GM12878 (cell line): ENCODE measurements at regions not wholly inside any gene's neighbourhood (a gene's known extent, or its start where the extent isn't known, plus 50 kb on each side); places are given as distances from the start of the nearest gene placed in this dataset.

Experiments used
- ATAC-seq: fragments of 200-7000 bp; cut with Tn5 transposase; 3 replicates; pipeline ENCODE4 v1.9.1; 2020; ENCODE audit warnings: mild to moderate bottlenecking, moderate library complexity
- BruUV-seq: library from RNA; stranded (reverse); fragments of 400-500 nt; replicated peaks from 2 replicates; lab custom pipeline; 2021; lab: Mats Ljungman, UMichigan
- CTCF ChIA-PET: fragments of 300-600 bp; sonication (Branson Sonifier 250); formaldehyde crosslinking; extraction: SDS; loops from one replicate; lab custom pipeline; 2021; ENCODE audit warnings: inconsistent platforms; lab: Yijun Ruan, JAX
- POLR2A ChIA-PET: fragments of 350-600 bp; formaldehyde crosslinking; extraction: SDS; loops from one replicate; lab custom pipeline; 2021; ENCODE audit warnings: inconsistent platforms; lab: Charles Lee
- RAD21 ChIA-PET: fragments of 300-600 bp; sonication (Branson Sonifier 250); formaldehyde crosslinking; loops from one replicate; lab custom pipeline; 2023; ENCODE audit warnings: antibody characterized with exemption; ENCODE audit not compliant: unreplicated experiment; lab: Charles Lee
- SMC1A ChIA-PET: fragments of 300-600 bp; sonication (Branson Sonifier 250); formaldehyde crosslinking; loops from one replicate; lab custom pipeline; 2023; ENCODE audit not compliant: unreplicated experiment, uncharacterized antibody; lab: Charles Lee
- DNase-seq: peaks from one replicate; pipeline ENCODE4 v3.0.0-alpha.2; 2011; ENCODE audit warnings: low read depth, low spot score
- FAIRE-seq: peaks from 3 replicates; lab custom pipeline; 2011; peaks lifted over from hg19 to GRCh38; lab: Jason Lieb, UNC
- H2AFZ ChIP-seq: 2 replicates; pipeline ENCODE4 v1.6.0; 2011; ENCODE audit warnings: low read depth, low read length, control low read depth; ENCODE audit not compliant: control insufficient read depth
- H3K27ac ChIP-seq: 2 replicates; pipeline ENCODE4 v1.5.1; 2011; ENCODE audit warnings: control low read depth; ENCODE audit not compliant: control insufficient read depth, insufficient read depth
- H3K27me3 ChIP-seq, 2 experiments: replicated peaks in 1 of 2; 2 replicates each; pipeline versions ENCODE4 v1.6.0 to v1.6.1; 2011; ENCODE audit warnings: low read length in 1 of 2; ENCODE audit not compliant: control insufficient read depth in 2 of 2, insufficient read depth in 2 of 2
- H3K36me3 ChIP-seq, 2 experiments: 2 replicates each; pipeline ENCODE4 v1.5.1; 2011; ENCODE audit warnings: low read length in 1 of 2; ENCODE audit not compliant: control insufficient read depth in 2 of 2, insufficient read depth in 2 of 2
- H3K4me1 ChIP-seq: 2 replicates; pipeline ENCODE4 v1.6.1; 2011; ENCODE audit warnings: mild to moderate bottlenecking, low read length, moderate library complexity, mixed read lengths; ENCODE audit not compliant: control insufficient read depth, insufficient read depth
- H3K4me2 ChIP-seq: 2 replicates; pipeline ENCODE4 v1.6.0; 2011; ENCODE audit warnings: control low read depth; ENCODE audit not compliant: control insufficient read depth, insufficient read depth
- H3K4me3 ChIP-seq: fragments of 200-600 bp; sonication (generic); 2 replicates; pipeline ENCODE4 v1.5.1; 2016
- H3K79me2 ChIP-seq: 2 replicates; pipeline ENCODE4 v1.6.0; 2011; ENCODE audit warnings: low read length; ENCODE audit not compliant: control insufficient read depth, insufficient read depth
- H3K9ac ChIP-seq: 2 replicates; pipeline ENCODE4 v1.8.0; 2011; ENCODE audit warnings: low read length, control low read depth, mixed read lengths; ENCODE audit not compliant: control insufficient read depth, insufficient read depth
- H3K9me3 ChIP-seq: replicated peaks from 3 replicates; pipeline ENCODE4 v1.5.1; 2011; ENCODE audit warnings: mild to moderate bottlenecking, low read length; ENCODE audit not compliant: control insufficient read depth, insufficient read depth
- H4K20me1 ChIP-seq: 2 replicates; pipeline ENCODE4 v1.6.0; 2011; ENCODE audit not compliant: control insufficient read depth, insufficient read depth
- JUND ChIP-seq: IDR thresholded peaks from 2 replicates; pipeline ENCODE4 v1.6.1; 2012; ENCODE audit warnings: low read depth, mild to moderate bottlenecking, low read length, improper control_type of control experiment, moderate library complexity
- MTA2 ChIP-seq: fragments of 450-650 bp; IDR thresholded peaks from 2 replicates; pipeline ENCODE4 v1.6.1; 2016; ENCODE audit warnings: low read depth, mild to moderate bottlenecking, moderate library complexity
- POLR2AphosphoS2 ChIP-seq: IDR thresholded peaks from 2 replicates; pipeline ENCODE4 v1.6.1; 2011; ENCODE audit warnings: low read depth, mild to moderate bottlenecking, low read length, improper control_type of control experiment, moderate library complexity
- RUNX3 ChIP-seq: IDR thresholded peaks from 2 replicates; pipeline ENCODE4 v1.6.1; 2012; ENCODE audit warnings: low read length, inconsistent platforms
- SMARCA5 ChIP-seq: fragments of 450-650 bp; IDR thresholded peaks from 2 replicates; pipeline ENCODE4 v1.6.1; 2017; ENCODE audit warnings: mild to moderate bottlenecking
- TBL1XR1 ChIP-seq: IDR thresholded peaks from 2 replicates; pipeline ENCODE4 v1.6.1; 2012; ENCODE audit warnings: low read depth, low read length, improper control_type of control experiment
- ZNF207 ChIP-seq: fragments of 450-650 bp; IDR thresholded peaks from 2 replicates; pipeline ENCODE4 v1.6.1; 2014; ENCODE audit warnings: antibody characterized with exemption, mild to moderate bottlenecking, borderline replicate concordance
- ZSCAN29 ChIP-seq: fragments of 450-650 bp; IDR thresholded peaks from 2 replicates; pipeline ENCODE4 v1.6.1; 2017; ENCODE audit warnings: mild to moderate bottlenecking, moderate library complexity
- ZZZ3 ChIP-seq: IDR thresholded peaks from 2 replicates; pipeline ENCODE4 v1.6.1; 2011; ENCODE audit warnings: low read depth; ENCODE audit not compliant: control insufficient read depth, insufficient read length
- WGBS: methylation state at CpG from one replicate; pipeline ENCODE4 v1.1.6; 2016; ENCODE audit warnings: low lambda C conversion rate; ENCODE audit not compliant: insufficient replicate concordance, insufficient coverage; ENCODE audit errors: missing lambda C conversion rate; 5-methylcytosine and 5-hydroxymethylcytosine counted together
- in situ Hi-C: fragments of 300-500 bp; cut with MboI; formaldehyde crosslinking; loops from 9 replicates; pipeline ENCODE4 v1.14.3; 2018; ENCODE audit warnings: mixed read lengths
- intact Hi-C: fragments of 100-400 bp; cut with micrococcal nuclease; formaldehyde crosslinking; loops from one replicate; pipeline ENCODE4 v1.14.2; 2022; ENCODE audit not compliant: unreplicated experiment
- TF ChIP-seq, protein P1 (sequence below): fragments of 450-650 bp; IDR thresholded peaks from 2 replicates; pipeline ENCODE4 v1.6.1; 2016; ENCODE audit warnings: mild to moderate bottlenecking, moderate library complexity, borderline replicate concordance
- TF ChIP-seq, protein P2 (sequence below): IDR thresholded peaks from 2 replicates; pipeline ENCODE4 v1.6.1; 2011; ENCODE audit warnings: mild to moderate bottlenecking, low read depth, low read length, moderate library complexity; ENCODE audit not compliant: insufficient replicate concordance

DNA sequence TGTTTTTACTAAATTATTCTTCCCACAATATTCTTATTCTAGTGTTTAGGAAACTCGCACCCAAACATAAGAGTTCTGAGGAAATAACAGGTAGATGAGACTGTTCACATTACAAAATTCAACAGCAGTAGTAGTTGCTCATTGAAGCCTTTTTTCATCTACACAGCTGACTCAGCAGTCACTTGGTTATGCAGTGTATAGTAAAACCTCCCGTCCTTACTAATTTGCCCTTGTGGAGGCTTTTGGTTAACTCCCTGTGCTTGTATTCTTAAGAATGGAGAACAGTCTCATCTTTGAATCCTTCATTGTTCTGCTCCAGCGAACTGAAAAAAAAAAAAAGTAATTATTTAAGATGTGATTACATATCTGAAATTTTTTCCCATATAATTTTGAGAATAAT, 1716.6 kb downstream of the PCDH7 start:
- no peaks in the 10 kb centered on the region for H3K27me3 ChIP-seq
- no peaks in the 10 kb centered on the region for H3K36me3 ChIP-seq
- no peak overlapping the region for H3K9ac ChIP-seq
- in situ Hi-C loops (no loop called here), intact Hi-C loops (no loop called here)
- ChIA-PET POLR2A (no interaction called here), SMC1A (interaction anchor here (0.7 kb wide), 1 partner anchor 81 kb away, joined by 3 read pairs; no protein-coding TSS in a partner anchor), RAD21 (no interaction called here), CTCF (interaction anchor here (0.7 kb wide), 1 partner anchor 363 kb away, joined by 3 read pairs; no protein-coding TSS in a partner anchor)
- no peaks in the 10 kb centered on the region for H4K20me1 ChIP-seq
- no peaks in the 10 kb centered on the region for H3K79me2 ChIP-seq
- H2AFZ ChIP-seq = no peak overlapping the region
- TF ChIP-seq ZZZ3 (no peak), TBL1XR1 (no peak), ZSCAN29 (no peak), MTA2 (no peak), RUNX3 (no peak), POLR2AphosphoS2 (no peak), JUND (no peak), SMARCA5 (no peak), ZNF207 (no peak)
- TF ChIP-seq, protein P1, sequence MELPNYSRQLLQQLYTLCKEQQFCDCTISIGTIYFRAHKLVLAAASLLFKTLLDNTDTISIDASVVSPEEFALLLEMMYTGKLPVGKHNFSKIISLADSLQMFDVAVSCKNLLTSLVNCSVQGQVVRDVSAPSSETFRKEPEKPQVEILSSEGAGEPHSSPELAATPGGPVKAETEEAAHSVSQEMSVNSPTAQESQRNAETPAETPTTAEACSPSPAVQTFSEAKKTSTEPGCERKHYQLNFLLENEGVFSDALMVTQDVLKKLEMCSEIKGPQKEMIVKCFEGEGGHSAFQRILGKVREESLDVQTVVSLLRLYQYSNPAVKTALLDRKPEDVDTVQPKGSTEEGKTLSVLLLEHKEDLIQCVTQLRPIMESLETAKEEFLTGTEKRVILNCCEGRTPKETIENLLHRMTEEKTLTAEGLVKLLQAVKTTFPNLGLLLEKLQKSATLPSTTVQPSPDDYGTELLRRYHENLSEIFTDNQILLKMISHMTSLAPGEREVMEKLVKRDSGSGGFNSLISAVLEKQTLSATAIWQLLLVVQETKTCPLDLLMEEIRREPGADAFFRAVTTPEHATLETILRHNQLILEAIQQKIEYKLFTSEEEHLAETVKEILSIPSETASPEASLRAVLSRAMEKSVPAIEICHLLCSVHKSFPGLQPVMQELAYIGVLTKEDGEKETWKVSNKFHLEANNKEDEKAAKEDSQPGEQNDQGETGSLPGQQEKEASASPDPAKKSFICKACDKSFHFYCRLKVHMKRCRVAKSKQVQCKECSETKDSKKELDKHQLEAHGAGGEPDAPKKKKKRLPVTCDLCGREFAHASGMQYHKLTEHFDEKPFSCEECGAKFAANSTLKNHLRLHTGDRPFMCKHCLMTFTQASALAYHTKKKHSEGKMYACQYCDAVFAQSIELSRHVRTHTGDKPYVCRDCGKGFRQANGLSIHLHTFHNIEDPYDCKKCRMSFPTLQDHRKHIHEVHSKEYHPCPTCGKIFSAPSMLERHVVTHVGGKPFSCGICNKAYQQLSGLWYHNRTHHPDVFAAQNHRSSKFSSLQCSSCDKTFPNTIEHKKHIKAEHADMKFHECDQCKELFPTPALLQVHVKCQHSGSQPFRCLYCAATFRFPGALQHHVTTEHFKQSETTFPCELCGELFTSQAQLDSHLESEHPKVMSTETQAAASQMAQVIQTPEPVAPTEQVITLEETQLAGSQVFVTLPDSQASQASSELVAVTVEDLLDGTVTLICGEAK = no peak
- TF ChIP-seq, protein P2, sequence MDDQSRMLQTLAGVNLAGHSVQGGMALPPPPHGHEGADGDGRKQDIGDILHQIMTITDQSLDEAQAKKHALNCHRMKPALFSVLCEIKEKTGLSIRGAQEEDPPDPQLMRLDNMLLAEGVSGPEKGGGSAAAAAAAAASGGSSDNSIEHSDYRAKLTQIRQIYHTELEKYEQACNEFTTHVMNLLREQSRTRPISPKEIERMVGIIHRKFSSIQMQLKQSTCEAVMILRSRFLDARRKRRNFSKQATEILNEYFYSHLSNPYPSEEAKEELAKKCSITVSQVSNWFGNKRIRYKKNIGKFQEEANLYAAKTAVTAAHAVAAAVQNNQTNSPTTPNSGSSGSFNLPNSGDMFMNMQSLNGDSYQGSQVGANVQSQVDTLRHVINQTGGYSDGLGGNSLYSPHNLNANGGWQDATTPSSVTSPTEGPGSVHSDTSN = no peak
- no peaks in the 10 kb centered on the region for H3K9me3 ChIP-seq
- H3K27ac ChIP-seq = no peak overlapping the region
- no TSS peak for BruUV-seq
- no peak for DNase-seq
- WGBS = 6% methylated on average over 3 of the region's 3 CpGs
- H3K4me1 ChIP-seq = no peaks in the 10 kb centered on the region
- H3K4me2 ChIP-seq = no peak overlapping the region
- H3K4me3 ChIP-seq = no peak overlapping the region
- ATAC-seq = no peak
- FAIRE-seq = no peak
